ES-I3 (cell line): ENCODE measurements at regions not wholly inside any gene's neighbourhood (a gene's known extent, or its start where the extent isn't known, plus 50 kb on each side); places are given as distances from the start of the nearest gene placed in this dataset.

ENCODE experiments used
- H3K36me3 ChIP-seq: 2 replicates; pipeline ENCODE4 v1.6.1; 2013; ENCODE audit warnings: mild to moderate bottlenecking, low read length, control low read depth, moderate library complexity; ENCODE audit not compliant: insufficient read depth
- H3K4me1 ChIP-seq: 2 replicates; pipeline ENCODE4 v1.6.1; 2013; ENCODE audit warnings: mild to moderate bottlenecking, control low read depth, low read length; ENCODE audit not compliant: insufficient read depth
- H3K9ac ChIP-seq: 2 replicates; pipeline ENCODE4 v1.6.1; 2013; ENCODE audit warnings: low read depth, mild to moderate bottlenecking, low read length, moderate library complexity
- H3K9me3 ChIP-seq: 2 replicates; pipeline ENCODE4 v1.6.1; 2013; ENCODE audit warnings: mild to moderate bottlenecking, low read length, moderate library complexity; ENCODE audit not compliant: control insufficient read depth, insufficient read depth

GRCh38 chr18:79579807-79580497 is 99.7 kb upstream of the CTDP1 start:
- H3K4me1 ChIP-seq = no peaks in the 10 kb centered on the region
- no peak overlapping the region for H3K9ac ChIP-seq
- H3K36me3 ChIP-seq = no peaks in the 10 kb centered on the region
- no peaks in the 10 kb centered on the region for H3K9me3 ChIP-seq

GRCh38 chr18:79580498-79581171 is 99.0 kb upstream of the CTDP1 start:
- H3K4me1 ChIP-seq = no peaks in the 10 kb centered on the region
- H3K9me3 ChIP-seq = no peaks in the 10 kb centered on the region
- H3K36me3 ChIP-seq = no peaks in the 10 kb centered on the region
- H3K9ac ChIP-seq = no peak overlapping the region

GRCh38 chr18:79581406-79581805 is 98.2 kb upstream of the CTDP1 start:
- Histone ChIP-seq H3K9ac (no peak overlapping the region), H3K36me3 (no peaks in the 10 kb centered on the region), H3K9me3 (no peaks in the 10 kb centered on the region), H3K4me1 (no peaks in the 10 kb centered on the region)

- Histone ChIP-seq H3K36me3 (no peaks in the 10 kb centered on the region), H3K9me3 (no peaks in the 10 kb centered on the region), H3K4me1 (no peaks in the 10 kb centered on the region), H3K9ac (no peak overlapping the region)
Observed at GRCh38 chr18:79581911-79582310, 97.7 kb upstream of the CTDP1 start.

- Histone ChIP-seq H3K4me1 (no peaks in the 10 kb centered on the region), H3K9me3 (no peaks in the 10 kb centered on the region)
Observed at GRCh38 chr18:79582978-79583377, 96.6 kb upstream of the CTDP1 start.

GRCh38 chr18:79583426-79583825 is 96.2 kb upstream of the CTDP1 start:
- Histone ChIP-seq H3K36me3 (no peaks in the 10 kb centered on the region), H3K9me3 (no peaks in the 10 kb centered on the region), H3K4me1 (no peaks in the 10 kb centered on the region), H3K9ac (no peak overlapping the region)

More at GRCh38 chr18:79582978-79583377, 96.6 kb upstream of the CTDP1 start:
- no peaks in the 10 kb centered on the region for H3K36me3 ChIP-seq
- no peak overlapping the region for H3K9ac ChIP-seq

- no peaks in the 10 kb centered on the region for H3K9me3 ChIP-seq
- no peaks in the 10 kb centered on the region for H3K36me3 ChIP-seq
- H3K4me1 ChIP-seq = no peaks in the 10 kb centered on the region
- H3K9ac ChIP-seq = no peak overlapping the region
Observed at GRCh38 chr18:79583984-79584401, 95.6 kb upstream of the CTDP1 start.

GRCh38 chr18:79584491-79585394 is 94.9 kb upstream of the CTDP1 start:
- H3K9ac ChIP-seq = no peak overlapping the region
- no peaks in the 10 kb centered on the region for H3K4me1 ChIP-seq
- no peaks in the 10 kb centered on the region for H3K36me3 ChIP-seq
- no peaks in the 10 kb centered on the region for H3K9me3 ChIP-seq

- peaks cover 3% of the 10 kb centered on the region; the same call in 1 of the 2 replicates for H3K4me1 ChIP-seq
- no peaks in the 10 kb centered on the region for H3K9me3 ChIP-seq
- H3K36me3 ChIP-seq = no peaks in the 10 kb centered on the region
- no peak overlapping the region for H3K9ac ChIP-seq
Observed at GRCh38 chr18:79585395-79586370, 93.9 kb upstream of the CTDP1 start.

- H3K4me1 ChIP-seq = peaks cover 5% of the 10 kb centered on the region; the same call in 1 of the 2 replicates
- H3K9ac ChIP-seq = no peak overlapping the region
- H3K9me3 ChIP-seq = no peaks in the 10 kb centered on the region
- H3K36me3 ChIP-seq = no peaks in the 10 kb centered on the region
Observed at GRCh38 chr18:79586436-79587225, 93.0 kb upstream of the CTDP1 start.

- peaks cover 5% of the 10 kb centered on the region; the same call in 1 of the 2 replicates for H3K4me1 ChIP-seq
- no peaks in the 10 kb centered on the region for H3K9me3 ChIP-seq
- H3K36me3 ChIP-seq = no peaks in the 10 kb centered on the region
- no peak overlapping the region for H3K9ac ChIP-seq
Observed at GRCh38 chr18:79587226-79587741, 92.3 kb upstream of the CTDP1 start.

- no peaks in the 10 kb centered on the region for H3K36me3 ChIP-seq
- H3K9me3 ChIP-seq = no peaks in the 10 kb centered on the region
- peaks cover 5% of the 10 kb centered on the region; the same call in 1 of the 2 replicates for H3K4me1 ChIP-seq
- H3K9ac ChIP-seq = no peak overlapping the region
Observed at GRCh38 chr18:79587779-79588635, 91.6 kb upstream of the CTDP1 start.
